ENCODE measurements at regions not wholly inside any gene's neighbourhood (a gene's known extent, or its start where the extent isn't known, plus 50 kb on each side); places are given as distances from the start of the nearest gene placed in this dataset.
"Not testable (repeated sequence)": the region's sequence is repeated elsewhere in the genome, so short reads cannot be mapped to it uniquely, and the experiment has no call there.

DNA sequence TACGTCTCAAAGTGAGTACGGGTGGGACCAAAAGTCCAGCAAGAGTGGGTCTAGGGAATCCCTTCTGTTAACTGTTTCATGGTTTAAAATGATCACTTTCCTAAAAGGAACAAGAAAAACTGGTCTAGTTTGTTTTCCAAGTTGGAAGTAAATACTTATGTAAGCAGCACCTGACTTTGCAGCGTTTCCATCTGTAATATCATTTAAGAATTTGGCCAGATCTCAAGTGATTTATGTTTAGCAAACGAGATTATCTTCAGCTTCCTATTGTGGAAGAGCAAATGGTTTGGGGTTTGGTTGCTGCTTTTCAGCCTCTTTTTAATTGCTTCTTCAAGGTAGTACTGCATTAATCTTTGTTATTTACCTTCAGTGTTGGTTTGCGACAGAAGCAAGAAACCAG is 50.4 kb downstream of the FHIP1A start:
- no peak for DNase-seq (ENCODE audit: low read depth in 2 of 2)

DNA sequence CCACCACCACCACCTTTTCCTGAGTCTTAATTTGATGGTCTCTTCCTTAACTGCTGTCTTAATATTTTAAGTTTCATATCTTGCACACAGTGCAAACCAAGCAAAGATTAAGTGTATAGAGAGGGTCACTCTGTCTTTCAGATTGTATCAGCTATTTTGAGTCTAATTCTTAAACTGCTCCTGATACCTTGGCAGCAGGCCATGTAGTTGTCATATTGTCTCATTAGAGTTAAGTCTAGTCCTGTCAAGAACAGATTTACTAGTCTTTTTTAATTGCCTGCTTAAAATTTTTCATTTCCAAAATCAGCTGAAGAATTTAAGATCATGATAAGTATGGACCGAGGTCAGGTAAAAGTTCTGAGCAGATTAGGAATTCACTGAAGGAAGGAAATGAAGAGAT is 51.5 kb downstream of the FHIP1A start:
- no peak for DNase-seq (ENCODE audit: low read depth in 2 of 2)

DNA sequence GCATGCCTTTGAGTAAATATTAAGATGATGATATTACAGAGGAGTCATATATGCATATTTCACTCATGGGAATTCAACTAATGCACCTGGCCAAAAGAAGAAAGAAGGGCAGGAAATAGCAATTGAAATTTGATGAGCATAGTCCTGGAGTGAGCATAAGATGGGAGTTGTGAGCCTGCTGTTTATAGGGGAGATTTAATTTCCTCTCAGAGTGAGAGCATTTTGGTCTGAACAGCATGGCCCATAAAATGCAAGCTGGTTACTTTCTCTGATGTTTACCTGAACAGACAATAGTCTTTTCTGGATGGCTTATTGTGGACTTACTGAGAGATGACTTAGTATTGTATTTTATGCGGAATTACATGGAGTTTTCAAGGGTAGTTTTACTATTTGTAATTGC is 53.6 kb downstream of the FHIP1A start:
- no peak for DNase-seq (ENCODE audit: low read depth in 2 of 2)

DNA sequence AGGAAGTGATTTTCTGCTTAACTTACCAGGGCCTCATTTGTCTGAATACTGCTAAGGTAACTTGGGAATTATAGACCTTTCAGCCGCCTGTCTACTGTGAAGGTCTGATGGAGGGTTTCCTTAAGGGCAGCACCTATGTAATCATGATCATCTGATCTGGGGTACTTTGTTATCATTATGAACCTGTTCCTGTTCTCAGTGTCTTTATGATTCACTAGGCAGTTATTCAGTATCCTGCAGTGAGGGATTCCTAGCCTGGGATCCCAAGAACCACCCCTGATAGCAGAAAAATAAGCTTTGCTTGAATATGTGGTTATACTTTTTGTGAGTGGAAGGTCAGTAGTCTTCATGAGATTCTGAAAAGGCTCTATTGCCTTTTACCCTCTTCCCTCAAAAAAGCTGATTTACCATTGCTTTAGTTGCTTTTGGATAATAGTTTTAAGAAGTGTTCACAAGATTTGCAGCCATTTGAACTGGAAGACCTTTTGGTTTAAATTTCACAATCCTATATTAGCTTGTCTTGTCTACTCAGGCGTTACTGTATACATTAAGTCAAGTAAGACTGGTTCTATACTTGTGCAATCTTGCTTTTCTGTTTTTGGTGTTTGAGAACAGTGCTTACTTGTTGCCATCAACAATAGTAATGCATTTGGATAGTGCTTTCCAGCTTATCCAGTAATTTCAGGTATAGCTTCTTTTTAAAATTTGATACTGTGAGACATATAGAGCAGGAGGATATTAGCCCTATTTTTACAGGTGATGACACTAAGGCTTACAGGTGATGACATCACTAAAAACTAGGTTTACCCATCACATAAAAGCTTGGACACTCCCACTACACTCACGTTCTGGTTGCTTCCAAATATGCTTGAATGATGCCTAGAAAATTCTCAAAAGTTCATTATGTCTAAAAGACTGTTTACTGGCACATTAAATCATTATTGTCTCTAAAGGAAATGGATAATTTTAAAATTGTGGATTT is 60.0 kb downstream of the FHIP1A start:
- DNase-seq (ENCODE audit: low read depth in 2 of 2) = no peak

DNA sequence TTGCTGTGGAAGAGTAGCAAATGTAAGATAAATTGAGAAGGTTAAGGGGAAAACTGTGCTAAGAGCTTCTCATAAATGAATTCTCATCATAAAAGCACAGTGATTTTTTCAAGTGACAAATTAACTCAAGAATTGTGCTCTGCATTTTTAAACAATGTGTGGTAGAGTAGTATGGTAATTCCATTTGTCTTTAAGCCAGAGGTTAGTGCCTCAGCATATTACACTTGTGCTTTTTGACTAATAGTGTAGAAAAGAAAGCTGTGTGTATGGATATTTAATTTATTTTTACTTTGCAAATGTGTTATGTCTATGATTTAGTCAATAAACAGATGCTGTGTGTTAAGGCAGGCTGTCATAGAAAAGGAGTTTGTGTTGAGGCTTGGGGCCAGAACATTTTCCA is 61.0 kb downstream of the FHIP1A start:
- no peak for DNase-seq (ENCODE audit: low read depth in 2 of 2)

DNA sequence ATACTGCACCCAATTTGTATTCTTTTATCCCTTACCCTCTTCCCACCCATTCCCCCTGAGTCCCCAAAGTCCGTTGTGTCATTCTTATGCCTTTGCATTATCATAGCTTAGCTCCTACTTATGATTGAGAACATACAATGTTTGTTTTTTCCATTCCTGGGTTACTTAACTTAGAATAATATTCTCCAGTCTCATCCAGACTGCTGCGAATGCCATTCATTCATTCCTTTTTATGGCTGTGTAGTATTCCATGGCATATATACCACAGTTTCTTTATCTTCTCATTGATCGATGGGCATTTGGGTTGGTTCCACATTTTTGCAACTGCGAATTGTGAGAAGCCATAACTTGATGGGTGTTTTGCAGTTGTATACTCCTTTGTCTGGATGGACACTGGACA is 62.8 kb downstream of the FHIP1A start:
- no peak for DNase-seq (ENCODE audit: low read depth in 2 of 2)

DNA sequence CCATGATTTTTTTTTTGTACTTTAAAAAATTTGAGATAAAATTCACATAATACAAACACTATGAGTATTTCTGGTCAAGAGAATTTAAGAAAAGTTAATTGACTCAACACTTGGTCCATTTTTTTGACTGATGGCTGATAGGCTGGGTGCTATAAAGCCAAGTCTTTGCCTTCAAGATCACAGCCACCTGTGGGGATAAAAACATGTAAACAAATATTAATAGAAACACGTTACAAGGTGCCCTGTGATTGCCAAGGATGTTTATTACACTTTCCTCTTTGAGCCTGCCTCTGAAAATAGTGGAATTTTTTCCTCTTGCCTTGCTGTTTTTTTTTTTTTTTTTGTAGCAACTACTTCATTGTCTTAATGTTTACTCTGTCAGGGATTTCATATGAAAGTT is 63.3 kb downstream of the FHIP1A start:
- DNase-seq (ENCODE audit: low read depth in 2 of 2) = no peak

DNA sequence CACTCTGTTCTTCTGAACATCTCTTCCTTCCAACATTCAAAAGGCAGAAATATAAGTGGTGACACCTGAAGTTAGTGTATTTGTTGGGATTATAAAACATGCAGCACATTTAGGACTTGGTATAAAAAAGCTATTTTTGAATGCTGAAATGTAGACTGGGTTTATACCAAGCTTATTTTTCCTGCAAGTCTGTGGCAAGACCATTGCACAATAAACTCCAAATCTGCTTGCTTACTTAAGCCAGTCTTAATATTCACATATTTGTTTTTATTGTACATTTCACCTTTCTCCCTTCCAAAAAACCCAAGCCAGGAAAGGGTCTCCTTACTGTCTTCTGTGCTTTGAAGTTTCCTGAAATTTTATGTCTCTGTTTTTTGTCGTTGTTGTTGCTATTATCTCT is 63.7 kb downstream of the FHIP1A start:
- DNase-seq (ENCODE audit: low read depth in 2 of 2) = no peak

DNA sequence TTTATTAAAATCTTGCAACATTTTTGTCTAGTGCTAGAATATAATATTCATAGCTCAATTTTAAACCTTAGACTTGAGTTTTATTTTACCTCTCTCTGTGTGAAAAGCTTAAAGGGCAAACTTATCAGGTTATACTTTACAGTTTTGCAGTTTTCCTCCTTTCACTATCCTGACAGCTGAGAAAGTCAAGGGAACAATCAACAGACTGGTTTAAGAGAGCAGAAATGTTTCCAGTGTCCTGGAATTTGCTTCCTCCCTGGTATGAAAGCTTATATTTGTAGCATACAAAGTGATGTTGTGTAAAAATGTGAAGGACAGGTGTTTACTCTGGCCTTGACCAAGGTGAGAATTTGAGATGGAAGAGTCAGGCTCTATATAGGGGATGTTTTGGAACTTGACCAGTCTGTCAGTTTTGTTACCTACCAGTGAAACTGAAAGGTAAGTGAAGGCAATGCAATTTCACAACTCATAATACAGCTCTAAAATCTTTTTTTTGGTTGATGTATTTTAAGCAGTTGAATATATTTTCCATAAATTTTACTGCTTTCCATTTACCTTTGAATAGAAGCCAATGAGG is 64.6 kb downstream of the FHIP1A start:
- no peak for DNase-seq (ENCODE audit: low read depth in 2 of 2)

DNA sequence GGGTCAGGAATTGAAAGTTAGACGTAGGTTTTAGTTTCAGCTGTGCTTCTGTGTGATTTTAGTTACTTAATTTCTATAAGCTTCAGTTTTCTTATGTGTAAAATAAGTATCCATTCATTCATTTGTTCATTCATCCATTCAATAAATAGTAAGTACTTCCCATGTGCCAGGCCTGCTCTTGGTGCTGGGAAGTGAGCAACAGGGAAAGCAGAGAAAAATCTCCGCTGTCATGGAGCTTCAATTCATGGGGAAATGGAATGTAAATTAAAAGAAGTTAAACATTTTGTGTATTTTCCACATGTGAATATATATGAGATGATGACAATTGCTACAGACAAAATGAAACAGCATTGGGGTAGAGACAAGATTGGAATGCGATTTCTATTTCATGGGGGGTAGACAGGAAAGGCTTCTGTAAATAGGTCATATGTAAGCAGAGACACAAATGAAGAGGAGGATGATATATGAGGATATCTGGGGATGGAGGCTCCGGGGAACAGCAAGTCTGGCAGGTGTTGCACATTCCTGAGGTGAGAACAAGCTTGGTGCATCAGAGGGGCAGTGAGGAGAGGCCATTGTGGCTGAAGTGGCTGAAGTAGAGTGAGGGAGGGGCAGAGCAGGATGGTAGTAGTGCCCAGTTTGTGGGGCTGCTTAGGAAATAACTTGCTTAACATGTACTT is 66.2 kb downstream of the FHIP1A start:
- DNase-seq (ENCODE audit: low read depth in 2 of 2) = peak; percentile 28 to 34

DNA sequence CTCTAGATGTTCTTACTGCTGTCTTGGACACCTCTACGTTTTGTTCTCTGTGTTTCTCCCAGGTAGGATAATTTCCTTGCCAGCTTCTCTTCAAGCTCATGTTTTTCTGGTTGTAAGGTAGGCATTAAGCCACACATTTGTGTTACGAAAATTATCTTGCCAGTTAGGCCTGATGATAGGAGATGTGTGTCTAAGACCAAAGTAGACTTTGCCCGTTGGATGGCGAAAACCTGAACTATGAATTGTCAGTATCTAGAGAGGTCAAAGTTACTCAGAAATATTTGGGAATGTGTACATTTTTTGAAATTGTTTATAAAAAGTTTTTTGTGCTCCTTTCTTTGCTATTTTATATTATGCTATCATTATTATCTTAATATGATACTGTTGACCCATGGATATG is 72.8 kb downstream of the FHIP1A start:
- no peak for DNase-seq (ENCODE audit: low read depth in 2 of 2)

DNA sequence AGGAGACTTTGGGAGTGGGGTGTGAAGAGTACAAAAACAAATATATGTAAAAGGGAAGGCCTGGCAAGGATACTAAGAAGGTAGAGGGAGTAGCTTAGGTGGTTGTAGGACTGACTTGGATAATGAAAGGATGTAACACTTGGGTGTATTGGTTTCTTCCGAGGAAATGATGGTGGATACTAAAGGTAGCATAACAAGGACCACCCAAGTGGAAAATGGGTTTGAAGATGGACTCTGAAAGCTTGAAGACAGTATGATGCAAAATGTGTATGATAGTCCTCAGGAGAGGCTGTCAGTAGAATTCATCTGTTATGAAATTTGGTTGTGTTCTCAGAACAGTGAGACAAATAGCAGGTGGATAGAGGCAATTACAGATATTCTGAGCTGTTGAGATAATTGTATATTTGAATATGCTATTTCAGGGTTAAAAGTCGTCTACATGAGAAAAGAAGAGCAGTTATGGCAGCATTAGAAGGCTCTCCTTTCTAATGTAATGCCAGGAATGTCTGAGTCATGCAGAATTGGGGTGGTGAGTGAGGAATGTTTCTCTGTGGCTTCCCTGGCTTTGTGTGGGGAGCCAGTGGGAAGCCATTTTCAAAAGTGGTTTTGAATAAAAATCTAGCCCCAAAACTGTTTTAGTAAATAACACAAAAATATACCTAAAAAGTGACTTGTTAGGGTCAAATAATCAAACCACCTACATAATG is 75.6 kb downstream of the FHIP1A start:
- DNase-seq (ENCODE audit: low read depth in 2 of 2) = peak; percentile 82 to 83

DNA sequence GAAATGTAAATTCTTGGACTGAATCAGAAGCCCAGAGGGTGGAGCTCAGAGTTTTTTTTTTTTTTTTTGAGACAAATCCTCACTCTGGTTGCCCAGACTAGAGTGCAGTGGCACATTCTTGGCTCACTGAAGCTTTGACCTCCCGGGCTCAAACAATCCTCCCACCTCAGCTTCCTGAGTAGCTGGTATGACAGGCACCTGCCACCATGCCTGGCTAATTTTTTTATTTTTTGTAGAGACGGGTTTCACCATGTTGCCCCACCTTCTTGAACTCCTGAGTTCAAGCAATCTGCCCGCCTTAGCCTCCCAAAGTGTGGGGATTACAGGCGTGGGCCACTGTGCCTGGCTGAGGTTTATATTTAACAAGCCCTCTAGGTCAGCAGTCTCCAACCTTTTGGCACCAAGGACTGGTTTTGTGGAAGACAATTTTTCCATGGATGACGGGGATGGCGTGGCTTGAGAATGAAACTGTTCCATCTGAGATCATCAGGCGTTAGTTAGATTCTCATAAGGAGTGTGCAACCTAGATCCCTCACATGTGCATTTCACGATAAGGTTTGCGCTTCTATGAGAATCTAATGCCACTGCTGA is 76.7 kb downstream of the FHIP1A start:
- no peak for DNase-seq (ENCODE audit: low read depth in 2 of 2)

DNA sequence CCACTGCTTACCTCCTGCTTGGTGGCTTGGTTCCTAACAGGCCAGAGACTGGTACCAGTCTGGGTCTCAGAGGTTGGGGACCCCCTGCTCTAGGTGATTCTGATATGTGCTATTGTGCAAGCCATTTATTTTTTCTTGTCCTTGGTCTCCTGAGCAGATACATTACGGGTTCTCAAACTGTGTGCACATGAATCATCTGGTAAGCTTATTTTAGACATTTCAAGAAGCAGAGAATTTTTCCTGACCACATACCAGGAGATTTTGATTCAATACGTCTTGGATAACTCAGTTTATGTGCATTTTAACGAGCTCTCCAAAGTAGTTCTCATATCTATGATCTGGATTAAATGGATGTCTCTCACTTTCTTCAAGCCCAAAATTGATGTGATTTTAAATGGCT is 77.2 kb downstream of the FHIP1A start:
- DNase-seq (ENCODE audit: low read depth in 2 of 2) = peak; percentile 33 to 41

DNA sequence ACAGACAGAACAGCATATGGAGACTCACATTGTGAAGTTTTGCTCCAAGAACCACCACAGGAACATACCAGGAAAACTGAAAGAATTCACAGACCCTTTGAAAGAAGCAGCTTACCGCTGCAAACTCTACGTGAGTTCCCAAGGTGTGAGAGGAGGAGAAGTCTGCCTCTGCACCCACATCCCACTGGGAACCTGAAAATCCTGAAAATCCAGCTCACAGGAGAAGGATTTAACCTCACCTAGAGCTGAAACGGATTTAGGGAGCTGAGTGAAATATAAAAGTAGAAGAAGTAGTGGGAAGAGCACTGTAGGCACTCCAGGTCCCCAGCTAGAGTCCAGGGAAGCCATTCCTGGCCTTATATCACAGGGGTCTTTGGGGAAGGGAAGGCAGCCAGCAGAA is 80.0 kb downstream of the FHIP1A start:
- DNase-seq (ENCODE audit: low read depth in 2 of 2) = no peak

DNA sequence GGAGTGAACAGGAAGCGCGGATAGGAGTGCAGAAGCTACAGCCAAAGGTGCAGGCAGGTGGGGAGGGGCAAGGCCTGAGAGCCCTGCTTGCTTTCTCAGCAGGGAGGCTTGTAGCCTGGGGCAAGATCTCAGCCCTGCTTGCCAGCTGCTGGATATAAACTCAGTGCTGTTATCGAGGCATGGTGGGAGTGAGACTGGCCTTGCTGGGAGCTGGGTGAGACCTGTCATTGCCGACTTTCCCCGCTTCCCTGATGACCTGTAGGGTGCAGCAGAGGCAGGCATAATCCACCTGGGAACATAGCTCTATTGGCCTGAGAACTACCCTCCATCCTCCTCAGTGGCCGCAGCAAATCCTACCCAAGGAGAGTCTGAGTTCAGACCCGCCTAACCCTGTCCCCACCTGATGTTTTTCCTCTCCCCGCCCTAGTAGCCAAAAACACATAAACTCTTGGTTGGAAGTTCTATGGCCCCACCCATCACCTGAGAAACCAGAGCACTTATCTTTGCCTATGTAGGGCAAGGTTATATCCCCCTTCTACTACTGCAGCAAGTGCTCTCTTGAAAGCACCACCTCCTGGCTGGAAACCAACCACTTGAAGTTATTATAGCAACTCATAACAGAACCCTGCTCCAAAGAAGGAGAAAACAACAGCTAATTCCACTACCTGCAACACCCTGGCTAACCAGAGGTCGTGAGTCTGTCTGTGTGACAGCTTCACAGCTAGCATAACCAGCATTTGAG is 80.7 kb downstream of the FHIP1A start:
- no peak for DNase-seq (ENCODE audit: low read depth in 2 of 2)

DNA sequence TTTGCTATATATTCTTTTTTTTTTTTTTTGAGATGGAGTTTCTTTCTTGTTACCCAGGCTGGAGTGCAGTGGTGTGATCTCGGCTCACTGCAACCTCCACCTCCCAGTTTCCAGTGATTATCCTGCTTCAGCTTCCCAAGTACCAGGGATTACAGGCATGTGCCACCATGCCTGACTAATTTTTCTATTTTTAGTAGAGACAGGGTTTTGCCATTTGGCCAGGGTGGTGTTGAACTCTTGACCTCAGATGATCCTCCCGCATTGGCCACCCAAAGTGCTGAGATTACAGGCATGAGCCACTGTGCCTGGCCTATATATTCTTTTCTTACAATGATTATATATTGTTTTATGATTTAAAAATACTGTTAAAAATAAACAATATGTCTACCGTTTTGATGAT is 86.6 kb downstream of the FHIP1A start:
- DNase-seq (ENCODE audit: low read depth in 2 of 2) = not testable (repeated sequence)

DNA sequence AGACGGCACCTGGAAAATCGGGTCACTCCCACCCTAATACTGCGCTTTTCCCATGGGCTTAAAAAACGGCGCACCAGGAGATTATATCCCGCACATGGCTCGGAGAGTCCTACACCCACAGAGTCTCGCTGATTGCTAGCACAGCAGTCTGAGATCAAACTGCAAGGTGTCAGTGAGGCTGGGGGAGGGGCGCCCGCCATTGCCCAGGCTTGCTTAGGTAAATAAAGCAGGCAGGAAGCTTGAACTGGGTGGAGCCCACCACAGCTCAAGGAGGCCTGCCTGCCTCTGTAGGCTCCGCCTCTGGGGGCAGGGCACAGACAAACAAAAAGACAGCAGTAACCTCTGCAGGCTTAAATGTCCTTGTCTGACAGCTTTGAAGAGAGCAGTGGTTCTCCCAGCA is 102.6 kb downstream of the FHIP1A start:
- DNase-seq (ENCODE audit: low read depth in 2 of 2) = not testable (repeated sequence)

DNA sequence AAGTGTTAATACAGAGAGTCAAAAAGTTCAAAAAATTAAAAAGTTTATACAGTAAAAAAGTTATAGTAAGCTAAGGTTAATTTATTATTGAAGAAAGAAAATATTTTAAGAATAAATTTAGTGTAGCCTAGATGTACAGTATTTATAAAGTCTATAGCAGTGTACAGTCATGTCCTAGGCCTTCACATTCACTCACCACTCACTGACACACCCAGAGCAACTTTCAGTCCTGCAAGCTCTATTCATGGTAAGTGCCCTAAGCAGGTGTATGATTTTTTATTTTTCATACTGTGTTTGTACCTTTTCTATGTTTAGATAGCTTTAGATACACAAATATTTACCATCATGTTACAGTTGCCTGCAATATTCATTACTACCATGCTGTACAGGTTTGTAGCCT is 108.9 kb downstream of the FHIP1A start:
- DNase-seq (ENCODE audit: low read depth in 2 of 2) = no peak

DNA sequence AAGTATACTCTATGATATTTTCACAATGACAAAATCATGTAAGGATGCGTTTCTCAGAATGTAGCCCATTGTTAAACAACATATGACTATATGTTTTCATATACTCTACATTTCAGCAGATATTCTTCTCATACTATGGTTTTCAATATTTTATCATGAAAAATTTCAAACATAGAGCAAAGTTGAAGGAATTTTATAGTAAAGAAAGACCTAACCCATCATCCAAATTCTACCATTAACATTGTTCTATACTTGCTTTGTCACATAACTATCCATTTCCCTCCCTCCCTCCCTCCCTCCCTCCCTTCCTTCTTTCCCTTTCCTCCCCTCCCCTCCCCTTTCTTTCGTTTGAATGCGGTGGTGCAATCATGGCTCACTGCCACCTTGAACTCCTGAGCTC is 109.4 kb downstream of the FHIP1A start:
- no peak for DNase-seq (ENCODE audit: low read depth in 2 of 2)

Measured in fibroblast of skin of left biceps (primary cell).